ENCODE measurements at regions not wholly inside any gene's neighbourhood (a gene's known extent, or its start where the extent isn't known, plus 50 kb on each side); places are given as distances from the start of the nearest gene placed in this dataset.

DNA sequence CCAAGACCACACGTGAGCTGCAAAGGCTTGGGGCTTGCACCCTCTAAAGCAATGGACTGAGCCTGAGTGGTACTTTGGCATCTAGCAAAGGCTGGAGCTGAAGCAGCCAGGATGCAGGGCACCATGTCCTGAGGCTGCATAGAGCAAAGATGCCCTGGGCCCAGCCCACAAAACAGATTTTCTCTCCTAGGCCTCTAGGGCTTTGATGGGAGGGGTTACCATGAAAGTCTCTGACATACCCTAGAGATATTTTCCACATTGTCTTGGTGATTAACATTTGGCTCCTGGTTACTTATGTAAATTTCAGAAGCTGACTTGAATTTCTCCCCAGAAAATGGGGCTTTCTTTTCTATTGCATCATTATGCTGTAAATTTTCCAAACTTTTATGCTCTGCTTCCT is 438.3 kb downstream of the SLC16A7 start:
- no peak for DNase-seq (ENCODE audit: low read depth in 2 of 3, low spot score in 2 of 3)

DNA sequence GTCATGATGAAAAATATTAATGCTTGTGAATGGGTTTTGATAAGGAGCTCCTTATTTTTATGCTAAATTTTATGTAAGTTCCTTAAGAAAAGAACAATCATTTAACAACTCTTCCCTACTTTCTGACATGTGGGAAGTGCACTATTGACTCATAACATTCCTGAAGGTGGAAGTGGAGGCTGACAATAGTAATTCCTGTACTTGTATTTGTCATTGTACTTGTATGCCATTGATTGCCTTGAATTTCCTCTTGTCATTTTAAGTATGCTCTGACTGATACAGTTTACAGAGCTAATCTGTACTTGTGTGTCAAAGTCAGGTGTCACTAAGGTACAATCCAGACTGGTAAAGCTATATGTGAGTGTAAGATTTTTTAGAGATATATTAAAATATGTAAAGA is 440.0 kb downstream of the SLC16A7 start:
- DNase-seq (ENCODE audit: low read depth in 2 of 3, low spot score in 2 of 3), result no peak

DNA sequence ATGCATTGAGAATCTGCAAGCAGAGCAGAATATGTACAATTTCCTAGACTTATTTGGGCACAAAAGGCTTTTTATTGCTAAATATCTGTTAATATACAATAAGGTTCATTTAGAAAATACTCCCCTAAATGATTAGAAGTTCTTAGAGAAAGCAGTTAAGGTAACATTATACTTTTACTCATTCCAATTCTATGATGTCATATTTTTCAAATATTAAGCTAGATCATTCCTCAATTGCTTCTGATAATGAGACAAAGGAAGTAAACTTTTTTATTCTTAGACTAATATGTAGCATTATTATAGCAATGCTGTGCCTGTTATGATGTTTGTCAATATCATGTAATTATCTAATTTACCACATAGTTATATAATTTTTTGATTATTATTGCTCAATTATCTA is 447.0 kb downstream of the SLC16A7 start:
- no peak for DNase-seq (ENCODE audit: low read depth in 2 of 3, low spot score in 2 of 3)

DNA sequence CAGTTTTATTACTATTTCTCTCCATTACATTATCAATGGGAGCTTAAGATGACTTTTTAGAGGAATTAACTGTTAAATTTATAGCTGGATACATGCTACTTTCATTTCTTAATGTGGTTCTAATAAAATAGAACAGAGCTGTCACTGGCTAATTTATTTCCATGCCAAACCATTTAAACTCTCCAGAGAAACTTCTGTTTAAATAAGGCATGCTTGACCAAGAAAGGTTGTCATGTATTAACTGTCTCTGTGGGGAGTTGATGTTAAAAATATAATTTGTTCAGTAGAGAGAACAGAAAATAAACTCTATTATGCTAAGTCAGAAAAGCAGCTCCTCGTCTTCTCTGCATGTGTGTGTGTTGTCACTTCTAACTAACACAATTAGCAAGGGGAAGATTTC is 447.4 kb downstream of the SLC16A7 start:
- DNase-seq (ENCODE audit: low read depth in 2 of 3, low spot score in 2 of 3), result no peak

DNA sequence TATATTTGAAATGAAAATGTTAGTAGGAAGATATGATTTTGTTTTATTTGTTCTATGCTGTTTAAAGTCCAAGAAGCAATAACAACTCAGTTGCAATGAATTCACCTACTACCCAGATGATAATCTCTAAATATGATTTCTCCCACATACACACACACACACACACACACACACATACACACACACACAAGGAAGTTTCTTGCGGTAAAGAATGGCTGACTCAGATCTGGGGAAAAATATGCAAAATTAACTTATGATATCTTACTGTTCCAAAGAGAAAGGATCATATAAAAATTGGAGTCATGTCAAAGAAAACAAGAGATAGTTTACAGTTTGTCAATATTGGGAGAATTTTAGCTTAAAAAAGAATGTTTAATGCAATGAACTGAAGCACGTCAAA is 456.7 kb downstream of the SLC16A7 start:
- DNase-seq (ENCODE audit: low read depth in 2 of 3, low spot score in 2 of 3), result no peak

DNA sequence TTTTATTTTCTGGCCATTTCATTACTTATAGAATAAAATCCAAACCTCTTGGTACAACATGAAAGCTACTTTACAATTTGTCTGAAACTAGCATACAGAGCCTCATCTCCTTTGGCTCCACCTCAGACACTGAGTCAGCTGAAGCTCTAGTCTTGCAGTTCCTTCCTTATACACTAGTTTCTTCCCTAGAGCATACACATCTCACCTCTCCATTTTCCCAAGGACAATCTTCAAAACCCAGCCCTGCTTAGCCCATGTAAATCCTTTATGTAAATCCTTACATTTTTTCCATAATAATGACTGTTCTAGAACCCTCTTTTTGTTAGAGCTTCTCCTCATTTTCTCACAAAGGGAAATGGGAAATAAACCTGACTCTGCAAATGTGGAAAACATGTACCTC is 463.4 kb downstream of the SLC16A7 start:
- DNase-seq (ENCODE audit: low read depth in 2 of 3, low spot score in 2 of 3), result no peak

DNA sequence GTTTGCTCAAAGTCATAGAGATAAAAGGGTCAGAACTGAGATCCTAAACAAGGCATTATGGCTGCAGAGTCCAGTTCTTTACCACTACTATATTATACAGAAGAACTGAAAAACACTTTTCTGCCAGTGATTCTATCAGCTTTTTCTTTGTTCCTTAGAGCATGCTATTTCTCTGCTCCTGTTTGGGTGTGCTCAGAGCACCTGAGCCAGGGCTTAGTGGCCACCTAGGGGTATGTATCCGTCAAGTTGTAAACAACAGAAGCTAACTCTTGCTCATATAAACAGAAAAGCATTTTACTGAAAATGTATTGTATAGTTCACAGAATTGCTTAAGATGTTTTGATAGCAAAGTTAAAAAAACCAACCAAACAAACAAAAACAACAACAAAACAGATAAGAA is 470.8 kb downstream of the SLC16A7 start:
- no peak for DNase-seq (ENCODE audit: low read depth in 2 of 3, low spot score in 2 of 3)

DNA sequence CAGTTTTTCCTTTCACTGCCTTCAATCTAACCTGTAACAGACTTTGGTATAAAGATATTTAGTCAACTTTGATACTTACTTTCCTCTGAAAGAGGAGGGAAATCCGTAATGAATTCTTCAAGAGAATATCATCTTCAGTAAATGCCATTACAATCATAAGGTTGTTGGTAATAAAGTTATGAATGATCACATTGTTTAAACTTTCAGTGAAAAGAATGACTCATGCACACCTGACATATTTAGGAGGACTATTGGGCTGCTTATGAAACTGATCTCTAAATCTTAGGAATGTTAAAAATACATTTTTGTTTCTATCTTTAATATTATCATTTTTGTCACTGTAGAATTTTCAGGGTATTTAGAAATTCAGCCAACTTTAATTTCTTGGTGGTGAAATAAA is 474.7 kb downstream of the SLC16A7 start:
- DNase-seq (ENCODE audit: low read depth in 2 of 3, low spot score in 2 of 3), result no peak

DNA sequence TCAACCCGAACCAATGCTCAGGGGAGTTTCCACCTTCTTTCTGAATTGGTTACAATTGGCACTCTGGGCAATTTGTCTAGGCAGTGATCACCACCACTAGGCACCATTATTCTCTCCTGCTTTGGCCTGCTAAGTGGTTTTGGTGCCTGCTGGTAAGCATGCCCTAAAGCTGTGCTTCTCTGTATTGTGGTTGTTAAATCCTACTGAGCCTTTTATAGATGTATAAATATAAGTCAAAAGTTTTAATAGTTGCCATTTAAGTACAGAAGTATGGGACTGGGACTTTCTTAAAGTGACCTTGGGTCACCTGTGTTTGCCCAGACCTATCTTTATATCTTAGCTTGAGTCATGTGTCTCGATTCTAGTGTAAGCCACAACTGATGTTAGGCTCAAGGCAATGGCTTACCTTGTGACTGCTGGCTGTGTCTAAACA is 475.9 kb downstream of the SLC16A7 start:
- DNase-seq (ENCODE audit: low read depth in 2 of 3, low spot score in 2 of 3), result no peak

DNA sequence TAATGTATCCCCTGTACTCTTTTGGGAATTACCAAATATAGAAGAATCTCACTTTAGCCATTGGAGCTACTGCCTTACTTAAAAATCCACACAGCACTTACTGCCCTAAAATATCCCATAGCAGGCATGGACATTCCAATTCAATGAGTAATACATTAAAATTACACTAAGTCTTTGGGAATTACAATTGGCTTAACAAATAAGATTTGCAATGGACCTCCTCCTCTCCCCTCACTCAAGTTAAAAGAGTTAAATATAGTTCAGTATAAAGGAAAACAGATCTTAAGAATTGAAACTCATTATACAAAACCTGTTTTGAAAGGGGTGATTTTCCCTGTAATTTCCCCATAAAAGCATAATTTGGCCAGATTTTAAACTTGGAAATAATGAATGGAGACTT is 477.1 kb downstream of the SLC16A7 start:
- DNase-seq (ENCODE audit: low read depth in 2 of 3, low spot score in 2 of 3), result no peak

DNA sequence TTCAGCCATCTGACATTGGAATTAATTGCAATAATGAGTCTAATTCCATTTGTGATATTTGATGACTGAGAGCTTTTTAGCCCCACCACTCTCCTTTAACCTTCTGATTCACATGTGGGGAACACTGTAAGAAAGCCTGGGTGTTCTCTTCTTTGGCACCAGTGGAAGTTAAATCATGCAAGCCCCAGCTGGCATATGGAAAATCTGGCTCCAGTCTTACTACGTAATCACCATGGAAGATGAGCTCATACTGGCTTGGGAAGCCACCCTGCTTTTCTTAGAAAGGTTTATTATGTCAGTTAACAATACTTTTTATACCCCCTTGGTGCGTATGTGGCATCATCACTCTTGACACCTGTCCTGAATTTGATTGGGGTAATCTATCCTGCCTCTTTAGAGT is 479.3 kb downstream of the SLC16A7 start:
- DNase-seq (ENCODE audit: low read depth in 2 of 3, low spot score in 2 of 3), result no peak

DNA sequence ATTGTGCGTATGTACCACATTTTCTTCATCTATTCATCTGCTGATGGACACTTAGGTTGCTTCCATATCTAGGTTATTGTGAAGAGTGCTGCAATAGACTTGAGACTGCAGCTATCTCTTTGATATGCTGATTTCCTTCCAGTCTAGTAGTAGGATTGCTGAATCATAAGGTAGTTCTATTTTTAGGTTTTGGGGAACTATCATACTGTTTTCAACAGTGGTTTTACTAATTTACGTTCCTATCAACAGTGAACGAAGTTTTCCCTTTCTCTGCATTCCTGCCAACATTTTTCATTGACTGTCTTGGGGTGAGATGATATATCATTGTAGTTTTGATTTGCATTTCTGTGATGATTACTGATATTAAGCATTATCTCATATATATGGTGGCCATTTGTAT is 482.2 kb downstream of the SLC16A7 start:
- DNase-seq (ENCODE audit: low read depth in 2 of 3, low spot score in 2 of 3), result no peak

DNA sequence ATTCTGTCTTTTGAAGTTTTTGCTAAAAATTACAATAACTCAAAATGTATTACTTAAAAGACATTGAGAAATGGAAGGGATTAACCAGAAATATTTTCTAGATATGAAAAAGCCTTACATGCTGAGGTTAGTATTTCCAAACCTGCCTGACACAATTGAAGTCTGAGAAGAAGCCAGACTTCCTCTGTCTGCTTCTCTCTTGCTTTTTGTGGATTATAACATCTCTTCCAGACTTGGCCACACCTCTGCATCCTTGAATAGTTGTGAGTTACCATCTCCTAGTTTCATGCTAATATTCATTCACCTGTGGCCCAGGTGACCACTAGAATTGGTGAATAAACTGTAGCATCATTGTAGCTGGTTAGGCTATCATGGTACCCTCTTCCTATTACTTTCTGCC is 497.6 kb downstream of the SLC16A7 start:
- DNase-seq (ENCODE audit: low read depth in 2 of 3, low spot score in 2 of 3), result no peak

DNA sequence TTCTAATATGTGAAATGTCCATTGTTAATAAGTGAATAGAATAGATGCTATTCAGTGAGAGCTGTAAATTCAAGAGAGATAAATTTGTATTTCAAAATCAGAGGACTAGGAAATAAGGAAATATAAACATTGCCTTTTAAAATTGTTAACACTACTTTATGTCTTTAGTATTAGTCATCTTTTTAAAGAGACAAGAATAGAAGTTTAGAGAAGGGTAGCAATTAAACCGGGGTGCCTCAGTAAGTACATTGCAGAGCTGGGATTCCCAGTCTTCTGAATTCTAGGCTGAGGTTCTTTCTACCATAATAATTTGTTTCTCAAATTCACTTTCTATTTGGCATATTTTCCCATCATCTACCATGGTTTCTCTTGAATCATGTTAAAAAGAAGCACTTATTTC is 498.6 kb downstream of the SLC16A7 start:
- no peak for DNase-seq (ENCODE audit: low read depth in 2 of 3, low spot score in 2 of 3)

DNA sequence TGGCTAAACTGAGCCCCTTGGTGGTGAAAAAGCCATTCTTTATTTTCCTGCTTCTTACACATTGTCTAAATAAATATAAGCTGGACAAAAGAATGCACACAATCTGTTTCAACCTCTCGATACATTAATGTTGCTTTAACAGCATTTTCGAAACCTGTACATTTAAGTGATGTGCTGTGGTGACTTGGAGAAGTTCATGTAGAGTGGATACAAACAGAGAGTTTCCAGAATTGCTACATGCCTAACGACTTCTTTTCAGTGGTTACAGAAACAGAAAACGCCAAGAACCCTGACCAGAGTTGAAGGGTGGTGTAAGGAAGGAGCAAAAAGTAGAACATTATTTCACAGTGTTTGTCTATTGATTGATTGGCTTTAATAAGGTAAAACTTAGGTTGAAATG is 500.9 kb downstream of the SLC16A7 start:
- no peak for DNase-seq (ENCODE audit: low read depth in 2 of 3, low spot score in 2 of 3)

DNA sequence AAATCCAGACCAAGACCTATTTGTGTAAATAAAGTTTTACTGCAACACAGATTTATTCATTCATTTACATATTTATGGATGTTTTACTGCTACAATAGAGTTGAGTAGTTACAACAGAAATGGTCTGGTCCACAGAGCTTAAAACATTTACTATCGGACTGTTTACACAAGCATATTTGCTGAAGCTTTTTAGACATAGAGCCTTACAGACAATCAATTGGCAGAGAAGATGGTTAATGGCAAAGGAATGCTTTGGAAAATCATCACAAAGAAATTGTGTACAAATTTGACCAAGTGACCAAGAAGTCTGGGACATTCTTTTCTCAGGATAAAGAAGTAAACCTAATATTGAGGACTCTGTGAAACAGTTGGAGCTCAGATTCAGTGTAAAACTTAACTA is 504.3 kb downstream of the SLC16A7 start:
- DNase-seq (ENCODE audit: low read depth in 2 of 3, low spot score in 2 of 3), result no peak

DNA sequence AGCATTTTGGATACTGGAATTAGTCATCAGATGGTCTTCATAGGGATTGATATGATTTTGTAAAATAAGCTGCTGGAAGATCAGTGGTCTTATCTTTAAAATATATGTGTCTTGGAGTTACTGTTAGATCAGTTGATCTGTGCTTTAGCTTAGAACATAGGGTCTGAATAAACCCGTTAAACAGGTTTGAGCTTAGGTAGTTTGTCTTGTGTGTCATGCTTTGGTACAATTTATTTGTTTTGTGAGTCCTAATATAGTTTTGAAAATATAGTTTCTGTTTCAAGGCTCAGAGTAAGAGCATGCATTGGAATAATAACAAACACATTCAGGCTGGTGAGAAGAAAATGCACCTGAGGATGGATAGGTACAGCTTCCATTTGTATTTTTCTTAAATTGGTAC is 505.0 kb downstream of the SLC16A7 start:
- DNase-seq (ENCODE audit: low read depth in 2 of 3, low spot score in 2 of 3), result no peak

DNA sequence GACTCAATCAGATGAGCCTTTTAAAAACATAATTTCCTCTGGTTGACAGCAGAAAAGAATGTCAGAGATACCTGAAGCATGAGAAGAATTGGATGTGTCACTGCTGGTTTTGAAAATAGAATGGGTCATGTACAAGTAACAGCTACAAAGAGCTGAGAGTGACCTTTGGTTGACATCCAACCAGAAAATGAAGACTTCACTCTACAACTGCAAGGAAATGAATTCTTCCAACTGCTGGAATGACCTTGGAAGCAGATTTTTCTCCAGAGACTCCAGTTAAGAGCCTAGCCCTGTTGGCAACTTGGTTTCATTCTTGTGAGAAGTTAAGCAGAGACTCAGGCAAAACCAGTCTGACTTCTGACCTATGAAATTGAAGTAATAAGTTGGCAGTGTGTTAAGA is 505.9 kb downstream of the SLC16A7 start:
- DNase-seq (ENCODE audit: low read depth in 2 of 3, low spot score in 2 of 3), result no peak

DNA sequence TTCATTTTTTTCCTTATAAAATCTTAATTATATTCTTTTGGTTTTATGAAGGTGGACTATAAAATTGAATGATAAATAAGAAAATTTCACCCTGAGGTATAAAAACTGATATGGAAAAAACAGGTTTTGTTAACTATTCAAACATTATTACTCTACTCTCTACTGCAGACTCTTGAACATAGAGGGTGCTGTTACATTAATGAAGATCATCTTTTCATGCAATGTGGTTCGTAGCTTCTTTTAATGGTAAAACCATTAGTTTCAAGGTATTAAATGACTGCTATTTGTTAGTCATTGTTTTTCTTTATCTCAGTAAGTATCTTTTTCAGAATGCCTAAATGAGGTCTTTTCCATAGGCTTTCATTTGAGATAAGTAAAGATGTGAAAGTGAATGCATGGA is 510.4 kb downstream of the SLC16A7 start:
- no peak for DNase-seq (ENCODE audit: low read depth in 2 of 3, low spot score in 2 of 3)

DNA sequence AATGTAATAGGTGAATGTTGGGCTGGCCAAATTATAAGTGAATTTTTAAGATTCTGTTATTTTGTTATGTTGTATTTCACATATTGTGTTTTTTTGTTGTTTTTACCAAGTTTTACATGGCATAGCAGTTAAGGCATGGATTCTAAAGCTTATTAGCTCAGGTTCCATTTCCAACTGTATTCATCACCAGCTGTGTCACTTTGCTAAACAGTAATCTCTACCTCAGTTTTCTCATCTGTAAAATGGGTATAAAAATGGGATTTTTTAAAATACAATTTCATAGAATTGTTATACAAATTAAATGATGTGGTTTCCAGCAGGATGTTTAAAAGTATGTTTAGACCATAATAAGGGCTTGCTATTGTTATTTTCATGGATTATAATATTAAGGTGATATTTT is 512.2 kb downstream of the SLC16A7 start:
- DNase-seq (ENCODE audit: low read depth in 2 of 3, low spot score in 2 of 3), result no peak

DNA sequence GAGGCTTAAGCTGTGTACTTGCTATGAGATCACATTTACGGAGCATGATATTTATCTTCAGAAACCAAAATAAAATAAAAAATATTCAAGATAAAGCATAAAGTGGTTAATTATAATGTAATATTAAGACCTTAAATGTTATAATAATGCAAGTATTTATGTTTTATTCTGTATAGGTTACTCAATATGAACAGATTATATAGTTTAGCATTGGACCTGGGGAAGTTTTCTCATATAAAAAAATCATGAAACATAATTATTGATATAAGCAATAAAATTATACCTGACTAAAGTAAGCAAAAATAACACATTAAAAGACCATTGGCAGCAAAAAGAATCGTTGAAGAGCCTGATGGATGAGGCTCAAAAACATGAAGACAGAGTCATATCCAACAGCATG is 516.2 kb downstream of the SLC16A7 start:
- no peak for DNase-seq (ENCODE audit: low read depth in 2 of 3, low spot score in 2 of 3)

DNA sequence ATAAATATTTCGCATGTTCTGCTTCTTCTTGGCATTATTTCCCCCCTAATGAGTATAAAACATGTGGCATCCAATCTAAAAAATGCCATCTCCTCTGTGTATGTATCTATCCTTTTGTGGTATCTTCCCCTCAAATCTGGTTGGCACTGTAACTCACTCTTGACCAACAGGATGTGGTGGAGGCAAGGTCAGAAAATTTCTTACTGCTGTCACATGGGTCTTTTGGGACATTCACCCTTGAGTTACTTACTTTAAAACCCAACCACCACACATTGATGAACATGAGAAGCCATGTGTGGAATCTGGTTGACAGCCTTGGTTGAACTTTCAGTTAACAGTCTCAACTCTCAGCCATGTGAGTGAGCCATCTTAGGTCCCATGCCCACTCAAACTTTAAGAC is 516.9 kb downstream of the SLC16A7 start:
- DNase-seq (ENCODE audit: low read depth in 2 of 3, low spot score in 2 of 3), result no peak

DNA sequence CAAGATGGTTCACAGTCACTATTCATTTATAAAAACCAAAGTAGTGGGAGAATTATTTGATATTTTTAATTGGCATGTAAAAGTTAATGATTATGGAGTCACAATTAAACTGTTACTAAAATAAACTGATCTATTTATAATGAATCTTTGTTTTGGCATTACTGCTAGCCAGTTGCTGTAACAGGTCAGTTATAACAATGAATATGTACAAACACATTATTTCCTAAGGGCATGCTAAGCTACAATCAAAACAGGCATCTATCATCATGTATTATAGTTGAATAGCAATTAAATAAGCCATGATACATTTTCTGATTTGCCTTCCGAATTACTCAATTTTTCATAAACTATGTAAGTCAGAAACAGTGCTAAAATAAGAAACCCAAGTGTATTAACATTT is 518.3 kb downstream of the SLC16A7 start:
- no peak for DNase-seq (ENCODE audit: low read depth in 2 of 3, low spot score in 2 of 3)

DNA sequence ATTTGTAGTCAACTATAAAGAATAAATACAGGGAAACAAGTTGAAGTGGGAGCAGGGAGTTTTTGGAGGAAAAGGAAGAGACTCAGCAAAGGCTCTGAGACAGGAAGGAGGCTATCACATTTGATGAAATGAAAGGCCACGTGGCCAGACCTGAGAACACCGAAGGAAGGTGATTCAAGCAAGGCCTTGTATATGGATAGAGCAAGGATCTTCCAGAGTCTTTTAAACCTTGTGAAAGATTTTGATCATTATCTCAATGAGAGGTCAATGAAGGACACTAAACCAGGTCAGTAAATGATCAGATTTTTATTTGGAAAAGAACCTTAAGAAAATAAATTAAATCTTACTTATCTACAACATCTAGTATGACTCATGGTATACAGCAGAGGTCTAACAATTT is 523.5 kb downstream of the SLC16A7 start:
- no peak for DNase-seq (ENCODE audit: low read depth in 2 of 3, low spot score in 2 of 3)

All from activated CD8-positive, alpha-beta memory T cell treated with anti-CD3 and anti-CD28 coated beads for 48 hours (primary cell).